H9 (cell line): ENCODE measurements at regions not wholly inside any gene's neighbourhood (a gene's known extent, or its start where the extent isn't known, plus 50 kb on each side); places are given as distances from the start of the nearest gene placed in this dataset.

Experiments
- DNase-seq: peaks from one replicate; pipeline ENCODE4 v3.0.0-alpha.2; 2017
- H2AFZ ChIP-seq: one replicate; pipeline ENCODE4 v1.6.1; 2013; ENCODE audit warnings: mild to moderate bottlenecking, low read length, control low read depth, moderate library complexity
- H2AK5ac ChIP-seq: 2 replicates; pipeline ENCODE4 v1.6.1; 2013; ENCODE audit warnings: low read length, control low read depth, mixed read lengths; ENCODE audit not compliant: insufficient read length
- H2BK120ac ChIP-seq: one replicate; pipeline ENCODE4 v1.6.1; 2013; ENCODE audit warnings: low read depth, mild to moderate bottlenecking, low read length, control low read depth, inconsistent platforms; ENCODE audit not compliant: poor library complexity, severe bottlenecking
- H2BK12ac ChIP-seq: 2 replicates; pipeline ENCODE4 v1.6.1; 2013; ENCODE audit warnings: low read length, control low read depth, mixed read lengths, low read depth; ENCODE audit not compliant: insufficient read length
- H2BK15ac ChIP-seq: 2 replicates; pipeline ENCODE4 v1.6.1; 2013; ENCODE audit warnings: low read depth, low read length, control low read depth
- H2BK20ac ChIP-seq: one replicate; pipeline ENCODE4 v1.6.1; 2013; ENCODE audit warnings: low read depth, mild to moderate bottlenecking, low read length, control low read depth, inconsistent platforms; ENCODE audit not compliant: poor library complexity, severe bottlenecking
- H2BK5ac ChIP-seq: 2 replicates; pipeline ENCODE4 v1.6.1; 2013; ENCODE audit warnings: low read length, control low read depth, mixed read lengths; ENCODE audit not compliant: insufficient read length
- H3K14ac ChIP-seq: 2 replicates; pipeline ENCODE4 v1.6.1; 2013; ENCODE audit warnings: low read length, control low read depth; ENCODE audit not compliant: insufficient read depth
- H3K18ac ChIP-seq: 2 replicates; pipeline ENCODE4 v1.6.1; 2013; ENCODE audit warnings: low read depth, mild to moderate bottlenecking, mixed read lengths, low read length, control low read depth; ENCODE audit not compliant: insufficient read length
- H3K23ac ChIP-seq: 2 replicates; pipeline ENCODE4 v1.6.1; 2013; ENCODE audit warnings: low read length, control low read depth, mixed read lengths, low read depth; ENCODE audit not compliant: insufficient read length
- H3K23me2 ChIP-seq: 2 replicates; pipeline ENCODE4 v1.6.1; 2013; ENCODE audit warnings: low read depth, mild to moderate bottlenecking, mixed read lengths, low read length, control low read depth; ENCODE audit not compliant: insufficient read length, poor library complexity, severe bottlenecking
- H3K27ac ChIP-seq: 2 replicates; pipeline ENCODE4 v1.5.1; 2013; ENCODE audit warnings: low read length, control low read depth, mixed read lengths, low read depth; ENCODE audit not compliant: insufficient read length
- H3K27me3 ChIP-seq: 2 replicates; pipeline ENCODE4 v1.6.1; 2013; ENCODE audit warnings: low read length, control low read depth, inconsistent platforms; ENCODE audit not compliant: insufficient read depth
- H3K4ac ChIP-seq: 2 replicates; pipeline ENCODE4 v1.6.1; 2013; ENCODE audit warnings: low read depth, mild to moderate bottlenecking, control low read depth, inconsistent platforms, low read length, moderate library complexity
- H3K4me1 ChIP-seq: 2 replicates; pipeline ENCODE4 v1.6.1; 2013; ENCODE audit warnings: low read length, control low read depth, inconsistent platforms; ENCODE audit not compliant: insufficient read depth
- H3K4me2 ChIP-seq: 2 replicates; pipeline ENCODE4 v1.6.1; 2013; ENCODE audit warnings: low read length, control low read depth, mixed read lengths; ENCODE audit not compliant: insufficient read length, insufficient read depth
- H3K56ac ChIP-seq: 2 replicates; pipeline ENCODE4 v1.6.1; 2013; ENCODE audit warnings: low read depth, mild to moderate bottlenecking, mixed read lengths, low read length, control low read depth; ENCODE audit not compliant: insufficient read length
- H3K79me1 ChIP-seq: 2 replicates; pipeline ENCODE4 v1.6.1; 2013; ENCODE audit warnings: low read depth, mild to moderate bottlenecking, moderate library complexity, low read length, control low read depth, inconsistent platforms; ENCODE audit not compliant: insufficient read depth, poor library complexity, severe bottlenecking
- H3K79me2 ChIP-seq: 2 replicates; pipeline ENCODE4 v1.6.1; 2013; ENCODE audit warnings: low read length, control low read depth, inconsistent platforms; ENCODE audit not compliant: insufficient read depth
- H3K9ac ChIP-seq: 2 replicates; pipeline ENCODE4 v1.6.1; 2013; ENCODE audit warnings: low read length, control low read depth, mixed read lengths; ENCODE audit not compliant: insufficient read length; ENCODE audit errors: extremely low read depth
- H3K9me3 ChIP-seq: one replicate; pipeline ENCODE4 v1.6.1; 2013; ENCODE audit warnings: low read depth, low read length, inconsistent platforms; ENCODE audit not compliant: control insufficient read depth
- H3T11ph ChIP-seq: one replicate; pipeline ENCODE4 v1.6.1; 2013; ENCODE audit warnings: mild to moderate bottlenecking, low read length, control low read depth, inconsistent platforms
- H4K20me1 ChIP-seq: one replicate; pipeline ENCODE4 v1.6.1; 2013; ENCODE audit not compliant: control insufficient read depth, insufficient read length, insufficient read depth
- H4K5ac ChIP-seq: 2 replicates; pipeline ENCODE4 v1.6.1; 2013; ENCODE audit warnings: low read depth, mild to moderate bottlenecking, mixed read lengths, low read length, control low read depth; ENCODE audit not compliant: insufficient read length
- H4K8ac ChIP-seq: replicated peaks from 2 replicates; pipeline ENCODE4 v1.6.1; 2013; ENCODE audit warnings: low read length, control low read depth, mixed read lengths, low read depth; ENCODE audit not compliant: insufficient read length
- H4K91ac ChIP-seq: 2 replicates; pipeline ENCODE4 v1.6.1; 2013; ENCODE audit warnings: low read depth, mild to moderate bottlenecking, moderate library complexity, mixed read lengths, low read length, control low read depth; ENCODE audit not compliant: insufficient read length
- H3K27ac Mint-ChIP-seq, 3 experiments: 2 replicates in 2 of 3; 3 replicates in 1 of 3; pipeline ENCODE4 v1.8.0; 2020 to 2021; ENCODE audit warnings: mixed read lengths in 3 of 3, mild to moderate bottlenecking in 1 of 3, moderate library complexity in 1 of 3
- H3K27me3 Mint-ChIP-seq: 2 replicates; pipeline ENCODE4 v1.8.0; 2021; ENCODE audit warnings: low read depth, mild to moderate bottlenecking, moderate library complexity, mixed read lengths
- H3K36me3 Mint-ChIP-seq, 3 experiments: 2 replicates in 2 of 3; 3 replicates in 1 of 3; pipeline ENCODE4 v1.8.0; 2020 to 2021; ENCODE audit warnings: low read depth in 3 of 3, mixed read lengths in 3 of 3; ENCODE audit not compliant: insufficient read depth in 1 of 3
- H3K4me1 Mint-ChIP-seq, 2 experiments: 2 replicates each; pipeline ENCODE4 v1.8.0; 2020; ENCODE audit warnings: mixed read lengths in 2 of 2
- H3K4me3 Mint-ChIP-seq, 2 experiments: 2 replicates in 1 of 2; 3 replicates in 1 of 2; pipeline ENCODE4 v1.8.0; 2020 to 2021; ENCODE audit warnings: mild to moderate bottlenecking in 2 of 2, mixed read lengths in 2 of 2, moderate library complexity in 1 of 2
- H3K9me3 Mint-ChIP-seq, 2 experiments: 2 replicates in 1 of 2; 3 replicates in 1 of 2; pipeline ENCODE4 v1.8.0; 2020; ENCODE audit warnings: mild to moderate bottlenecking in 2 of 2, mixed read lengths in 2 of 2, moderate library complexity in 1 of 2
- WGBS: extraction: QIAGEN DNeasy Blood & Tissue Kit; methylation state at CpG from one replicate; pipeline ENCODE4 v1.1.7; 2013; ENCODE audit warnings: missing lambda C conversion rate, low lambda C conversion rate, mixed read lengths; ENCODE audit not compliant: insufficient read length; ENCODE audit errors: extremely low coverage; 5-methylcytosine and 5-hydroxymethylcytosine counted together
- TF ChIP-seq, protein P1 (sequence below): fragments of 200-600 bp; sonication (generic); conservative IDR thresholded peaks from 3 replicates; pipeline ENCODE4 v1.8.0; 2021; ENCODE audit warnings: antibody characterized with exemption, mild to moderate bottlenecking

DNA sequence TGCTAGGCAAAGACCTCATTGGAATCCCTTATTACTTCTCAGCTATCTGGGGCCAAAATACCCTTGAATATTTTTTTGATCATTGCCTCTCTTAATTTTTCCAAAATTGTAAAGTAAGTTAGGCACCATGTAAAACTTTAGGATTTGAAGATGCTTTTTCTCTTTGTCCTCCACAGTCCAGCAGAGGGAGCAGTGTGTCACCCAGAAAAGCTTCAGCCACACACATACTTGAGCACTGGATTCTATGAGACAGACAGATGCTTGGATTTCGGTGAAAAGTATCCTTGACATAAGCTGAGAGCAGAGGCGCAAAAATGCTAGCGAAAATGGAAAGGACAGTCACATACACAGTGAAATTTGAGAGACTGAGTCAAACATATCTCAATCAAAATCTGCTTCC, 74.7 kb upstream of the KCNJ3 start:
- no peaks in the 10 kb centered on the region for H3K9me3 ChIP-seq
- DNase-seq = peak; percentile 37
- no peak overlapping the region for H2BK15ac ChIP-seq
- no peaks in the 10 kb centered on the region for H3K27me3 ChIP-seq
- H4K5ac ChIP-seq = no peak overlapping the region
- Mint-ChIP-seq H3K36me3 (no peaks in the 10 kb centered on the region), H3K27me3 (no peaks in the 10 kb centered on the region), H3K4me3 (no peak overlapping the region), H3K27ac (no peak overlapping the region), H3K9me3 (no peaks in the 10 kb centered on the region), H3K4me1 (peaks cover 10 to 14% of the 10 kb centered on the region in 2 experiments)
- H4K91ac ChIP-seq = no peak overlapping the region
- H4K20me1 ChIP-seq = no peaks in the 10 kb centered on the region
- H2AK5ac ChIP-seq = no peak overlapping the region
- no peak overlapping the region for H3K27ac ChIP-seq
- no peak overlapping the region for H3K4ac ChIP-seq
- H3K79me2 ChIP-seq = no peaks in the 10 kb centered on the region
- no peaks in the 10 kb centered on the region for H3K79me1 ChIP-seq
- no peaks in the 10 kb centered on the region for H3K4me1 ChIP-seq
- no peaks in the 10 kb centered on the region for H3K23me2 ChIP-seq
- H4K8ac ChIP-seq = no peak overlapping the region
- H3K9ac ChIP-seq = no peak overlapping the region
- no peak overlapping the region for H2BK5ac ChIP-seq
- no peak overlapping the region for H3K56ac ChIP-seq
- no peak overlapping the region for H2BK20ac ChIP-seq
- TF ChIP-seq, protein P1, sequence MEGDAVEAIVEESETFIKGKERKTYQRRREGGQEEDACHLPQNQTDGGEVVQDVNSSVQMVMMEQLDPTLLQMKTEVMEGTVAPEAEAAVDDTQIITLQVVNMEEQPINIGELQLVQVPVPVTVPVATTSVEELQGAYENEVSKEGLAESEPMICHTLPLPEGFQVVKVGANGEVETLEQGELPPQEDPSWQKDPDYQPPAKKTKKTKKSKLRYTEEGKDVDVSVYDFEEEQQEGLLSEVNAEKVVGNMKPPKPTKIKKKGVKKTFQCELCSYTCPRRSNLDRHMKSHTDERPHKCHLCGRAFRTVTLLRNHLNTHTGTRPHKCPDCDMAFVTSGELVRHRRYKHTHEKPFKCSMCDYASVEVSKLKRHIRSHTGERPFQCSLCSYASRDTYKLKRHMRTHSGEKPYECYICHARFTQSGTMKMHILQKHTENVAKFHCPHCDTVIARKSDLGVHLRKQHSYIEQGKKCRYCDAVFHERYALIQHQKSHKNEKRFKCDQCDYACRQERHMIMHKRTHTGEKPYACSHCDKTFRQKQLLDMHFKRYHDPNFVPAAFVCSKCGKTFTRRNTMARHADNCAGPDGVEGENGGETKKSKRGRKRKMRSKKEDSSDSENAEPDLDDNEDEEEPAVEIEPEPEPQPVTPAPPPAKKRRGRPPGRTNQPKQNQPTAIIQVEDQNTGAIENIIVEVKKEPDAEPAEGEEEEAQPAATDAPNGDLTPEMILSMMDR = peak; percentile 79
- no peak overlapping the region for H2AFZ ChIP-seq
- WGBS = no CpG with 5 or more reads among the region's 3 CpGs
- H2BK120ac ChIP-seq = no peak overlapping the region
- H3K23ac ChIP-seq = no peak overlapping the region
- H3T11ph ChIP-seq = no peak overlapping the region
- H3K14ac ChIP-seq = no peak overlapping the region
- H3K4me2 ChIP-seq = no peak overlapping the region
- H3K18ac ChIP-seq = no peak overlapping the region
- no peak overlapping the region for H2BK12ac ChIP-seq
